COLO668 (cell line): ENCODE measurements at regions not wholly inside any gene's neighbourhood (a gene's known extent, or its start where the extent isn't known, plus 50 kb on each side); places are given as distances from the start of the nearest gene placed in this dataset.

ENCODE experiments used
- DNase-seq: peaks from one replicate; lab custom pipeline; 2025; ENCODE audit not compliant: unreplicated experiment; lab: John Stamatoyannopoulos, UW

GRCh38 chr12:89901319-89901718, 192.7 kb upstream of the ATP2B1 start:
- DNase-seq = no peak

- no peak for DNase-seq
These were observed 191.0 kb upstream of the ATP2B1 start for GRCh38 chr12:89899651-89900050.

GRCh38 chr12:89895591-89895990, 187.0 kb upstream of the ATP2B1 start:
- no peak for DNase-seq

GRCh38 chr12:89895101-89895500, 186.5 kb upstream of the ATP2B1 start:
- DNase-seq = no peak

- no peak for DNase-seq
These were observed 185.5 kb upstream of the ATP2B1 start for GRCh38 chr12:89893972-89894706.

GRCh38 chr12:89892436-89892835, 183.8 kb upstream of the ATP2B1 start:
- DNase-seq = no peak

GRCh38 chr12:89891933-89892332, 183.3 kb upstream of the ATP2B1 start:
- no peak for DNase-seq

- no peak for DNase-seq
These were observed 181.5 kb upstream of the ATP2B1 start for GRCh38 chr12:89890161-89890560.

GRCh38 chr12:89889062-89889461, 180.4 kb upstream of the ATP2B1 start:
- no peak for DNase-seq

GRCh38 chr12:89884952-89885351, 176.3 kb upstream of the ATP2B1 start:
- no peak for DNase-seq

GRCh38 chr12:89884416-89884898, 175.8 kb upstream of the ATP2B1 start:
- DNase-seq = no peak

- DNase-seq = no peak
These were observed 175.2 kb upstream of the ATP2B1 start for GRCh38 chr12:89883630-89884389.

- no peak for DNase-seq
These were observed 174.2 kb upstream of the ATP2B1 start for GRCh38 chr12:89882792-89883191.

- DNase-seq = no peak
These were observed 173.4 kb upstream of the ATP2B1 start for GRCh38 chr12:89882050-89882449.

- DNase-seq = no peak
These were observed 172.2 kb upstream of the ATP2B1 start for GRCh38 chr12:89880690-89881350.

- DNase-seq = no peak
These were observed 171.1 kb upstream of the ATP2B1 start for GRCh38 chr12:89879766-89880165.

- DNase-seq = no peak
These were observed 170.3 kb upstream of the ATP2B1 start for GRCh38 chr12:89878950-89879349.

GRCh38 chr12:89878327-89878726, 169.7 kb upstream of the ATP2B1 start:
- no peak for DNase-seq

- DNase-seq = no peak
These were observed 169.0 kb upstream of the ATP2B1 start for GRCh38 chr12:89877671-89878070.

- DNase-seq = no peak
These were observed 168.5 kb upstream of the ATP2B1 start for GRCh38 chr12:89877136-89877535.

- no peak for DNase-seq
These were observed 167.2 kb upstream of the ATP2B1 start for GRCh38 chr12:89875809-89876208.

- no peak for DNase-seq
These were observed 166.6 kb upstream of the ATP2B1 start for GRCh38 chr12:89875225-89875624.
